DMS53 (cell line): ENCODE measurements at regions not wholly inside any gene's neighbourhood (a gene's known extent, or its start where the extent isn't known, plus 50 kb on each side); places are given as distances from the start of the nearest gene placed in this dataset.
A peak's percentile ranks its signal among the peaks of the same experiment; 100 is the strongest.

Experiments used
- DNase-seq: peaks from one replicate; lab custom pipeline; 2025; lab: John Stamatoyannopoulos, UW

DNA sequence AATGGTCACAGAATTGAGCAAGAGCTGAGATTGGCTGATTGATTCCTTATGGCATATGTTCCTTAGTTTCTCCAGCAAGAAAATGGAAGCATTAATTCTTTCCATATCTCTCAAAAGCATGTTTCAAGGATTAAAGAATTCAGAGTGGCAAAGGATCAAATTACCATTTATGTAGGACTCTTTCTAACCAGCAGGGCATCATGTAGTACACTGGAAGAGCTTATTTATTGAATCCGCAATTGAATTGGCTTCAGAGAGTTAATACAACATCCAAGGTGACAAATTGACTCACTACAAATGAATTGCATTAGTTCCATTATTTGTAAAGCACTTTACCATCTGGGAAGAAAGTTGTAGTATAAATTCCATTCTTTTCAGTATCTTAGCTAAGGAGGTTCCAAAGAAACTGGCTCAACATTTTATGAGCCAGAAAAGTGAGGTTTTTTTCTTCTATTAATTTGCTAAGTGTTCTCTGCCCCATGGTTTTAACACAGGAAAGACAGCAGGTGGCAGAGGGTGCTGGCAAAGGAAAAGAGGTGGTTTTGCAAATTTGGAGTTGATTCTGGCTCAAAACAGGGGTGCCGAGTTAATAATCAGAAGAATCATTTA lies 409.9 kb downstream of the MTX2 start:
- DNase-seq = peak; percentile 12

DNA sequence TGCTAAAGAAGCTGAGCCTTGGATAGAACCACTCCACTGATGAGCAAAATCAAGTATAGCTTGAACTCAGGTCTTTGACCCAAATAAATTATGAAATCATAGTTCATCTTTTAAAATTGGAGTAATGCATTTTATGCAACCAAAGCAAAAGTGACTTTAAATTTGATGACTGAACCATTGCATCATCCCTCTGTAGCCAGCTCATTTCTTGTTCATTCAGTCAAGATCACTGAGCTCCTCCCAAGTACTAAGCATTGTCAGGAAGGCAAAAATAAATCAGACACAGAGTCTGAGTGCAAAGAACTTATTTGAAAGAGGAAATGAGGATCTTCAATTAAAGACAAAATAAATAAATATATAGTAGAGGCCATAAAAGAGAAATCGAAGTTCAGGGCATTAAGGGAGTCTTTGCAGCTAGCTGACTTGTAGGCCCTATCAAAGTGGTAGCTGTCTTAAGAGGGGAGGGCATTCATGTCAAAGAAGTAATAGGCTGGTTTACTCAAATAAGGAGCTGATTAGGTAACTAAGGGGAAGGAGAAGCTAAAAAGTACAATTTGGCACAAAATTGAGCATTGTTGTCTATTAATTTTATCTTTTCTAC lies 411.8 kb downstream of the MTX2 start:
- no peak for DNase-seq

DNA sequence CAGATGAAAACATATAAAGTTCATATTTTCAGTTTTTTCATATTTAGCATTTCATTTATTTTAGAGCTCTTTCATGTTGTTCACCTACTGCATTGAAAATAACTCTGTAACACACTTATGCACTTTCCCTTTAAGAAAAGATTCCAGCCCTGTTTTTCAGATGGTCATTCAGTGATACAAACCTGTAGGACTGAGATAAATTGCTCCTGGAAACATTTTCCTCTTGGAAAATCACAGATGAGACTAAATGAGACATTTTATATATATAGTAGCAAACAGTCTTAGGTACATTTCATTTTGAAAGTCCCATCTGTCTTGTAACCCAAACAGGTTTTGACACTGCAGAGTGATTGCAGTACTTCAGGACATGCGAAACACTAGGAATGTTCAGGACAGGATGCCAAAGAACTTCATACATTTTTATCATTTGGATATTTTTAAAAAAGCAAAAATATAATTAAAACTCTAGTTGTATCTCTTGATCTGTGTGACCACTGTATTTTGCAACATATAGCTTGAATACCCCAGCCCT lies 412.4 kb downstream of the MTX2 start:
- no peak for DNase-seq

DNA sequence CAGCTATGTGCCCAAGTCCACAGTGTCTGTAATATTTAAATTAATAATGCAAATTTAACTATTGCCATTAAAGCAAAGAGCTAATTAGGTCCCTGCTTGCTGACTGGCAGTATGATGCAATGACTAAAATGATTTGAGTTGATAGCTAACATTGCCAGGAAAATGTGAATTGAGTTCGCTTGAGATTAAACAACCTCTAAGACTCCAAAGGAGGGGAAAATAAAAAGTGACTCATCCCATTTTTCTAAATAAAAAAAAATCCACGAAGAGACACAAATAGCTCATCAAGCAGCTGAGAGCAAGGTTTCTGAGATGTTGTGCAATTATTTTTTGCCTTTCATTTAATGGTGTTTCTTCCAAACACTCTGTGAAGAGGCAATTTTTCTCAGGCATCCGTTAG lies 413.0 kb downstream of the MTX2 start:
- DNase-seq = no peak

DNA sequence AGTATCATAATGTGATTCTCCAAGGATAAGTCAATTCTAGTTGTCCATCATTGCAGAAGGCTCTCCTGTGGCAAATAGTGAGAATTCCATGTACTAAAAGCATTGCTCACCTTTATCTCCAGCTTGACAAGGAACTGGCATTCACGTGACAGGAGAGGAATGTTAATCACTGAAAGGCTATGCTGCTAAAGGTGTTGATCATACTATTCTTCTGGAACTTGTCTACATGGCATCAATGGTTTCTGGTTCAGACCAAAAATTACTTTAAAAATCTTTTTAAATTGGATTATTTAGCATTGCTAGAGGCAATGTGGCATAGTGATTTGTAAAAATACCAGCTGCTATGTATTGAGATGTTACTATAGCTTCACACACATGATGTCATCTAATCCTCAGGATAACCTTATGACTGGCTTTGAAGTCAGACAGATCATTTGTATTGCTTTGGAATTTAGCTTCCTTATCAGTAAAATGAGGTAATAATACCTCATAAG lies 414.4 kb downstream of the MTX2 start:
- no peak for DNase-seq

DNA sequence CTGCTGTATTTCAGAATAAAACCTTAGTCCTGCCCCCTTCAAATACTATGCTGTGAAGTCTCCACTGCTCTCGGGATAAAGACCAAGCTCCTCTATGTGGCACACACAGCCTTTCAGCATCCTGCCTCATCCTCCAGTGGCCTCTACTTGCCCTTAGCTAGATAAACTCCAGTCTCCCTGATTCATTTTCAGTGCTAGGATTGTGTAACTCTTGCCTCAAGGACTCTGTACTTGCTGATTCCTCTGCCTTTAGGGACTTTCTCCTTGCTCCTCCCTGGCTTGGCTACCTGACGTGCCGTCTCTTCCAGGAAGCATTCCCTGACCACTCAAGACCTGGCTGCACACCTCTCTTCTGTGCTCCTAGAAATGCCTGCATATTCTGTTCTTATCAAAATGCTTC lies 416.7 kb downstream of the MTX2 start:
- DNase-seq = no peak

DNA sequence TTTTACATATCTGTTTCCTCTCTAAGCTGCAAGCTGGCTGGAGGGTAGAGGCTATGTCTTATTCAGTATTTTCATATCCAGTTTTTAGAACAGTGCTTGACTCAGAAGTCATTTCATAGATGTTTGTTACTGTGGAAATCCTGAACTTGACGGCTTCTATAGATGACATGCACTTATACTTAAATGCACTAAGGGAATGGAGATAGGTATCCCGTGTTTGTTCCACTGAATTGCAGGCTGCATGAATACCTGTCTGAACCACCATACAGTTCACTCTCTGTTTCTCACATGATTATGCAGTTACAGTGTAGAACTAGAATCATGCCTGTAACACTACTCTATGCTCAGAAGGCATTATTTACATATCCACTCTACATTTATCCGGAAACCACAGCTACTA lies 417.1 kb downstream of the MTX2 start:
- DNase-seq = no peak

DNA sequence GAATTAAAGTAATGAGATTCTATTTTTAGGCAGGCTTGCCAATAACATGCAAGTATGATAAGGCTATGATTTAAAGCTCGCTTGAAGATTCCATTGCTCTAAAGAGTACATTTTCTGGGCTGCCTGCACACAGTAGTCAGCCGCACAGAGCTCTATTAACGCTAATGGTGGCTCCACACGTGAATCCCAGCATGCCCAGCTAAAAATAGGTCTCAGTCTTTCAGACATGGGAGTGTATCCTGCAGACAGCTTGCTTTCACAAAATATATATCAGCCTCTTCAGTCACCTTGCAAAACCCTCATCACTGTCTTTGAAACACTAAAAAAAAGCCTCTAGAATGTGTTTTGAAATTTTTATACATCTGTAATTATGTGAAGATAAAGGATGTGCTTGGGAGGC lies 418.1 kb downstream of the MTX2 start:
- no peak for DNase-seq

DNA sequence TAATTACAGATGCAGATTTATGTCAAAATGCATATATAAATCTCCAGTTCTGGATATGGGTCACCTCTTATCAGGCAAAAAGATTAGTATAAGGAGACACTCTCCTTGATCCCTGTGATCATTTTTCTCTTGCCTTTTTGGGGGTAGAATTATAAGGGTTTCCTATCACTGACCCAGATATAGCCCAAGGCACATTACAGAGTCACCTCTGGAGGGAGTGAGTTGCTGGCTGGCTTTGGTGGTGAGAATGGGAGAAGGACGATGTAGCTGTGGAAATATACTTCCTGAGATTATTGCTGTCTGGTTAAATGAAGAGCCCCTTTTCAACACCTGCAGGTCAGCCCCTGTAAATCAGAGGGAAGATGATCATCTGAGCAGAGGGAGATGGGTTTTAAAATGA lies 418.7 kb downstream of the MTX2 start:
- DNase-seq = no peak

DNA sequence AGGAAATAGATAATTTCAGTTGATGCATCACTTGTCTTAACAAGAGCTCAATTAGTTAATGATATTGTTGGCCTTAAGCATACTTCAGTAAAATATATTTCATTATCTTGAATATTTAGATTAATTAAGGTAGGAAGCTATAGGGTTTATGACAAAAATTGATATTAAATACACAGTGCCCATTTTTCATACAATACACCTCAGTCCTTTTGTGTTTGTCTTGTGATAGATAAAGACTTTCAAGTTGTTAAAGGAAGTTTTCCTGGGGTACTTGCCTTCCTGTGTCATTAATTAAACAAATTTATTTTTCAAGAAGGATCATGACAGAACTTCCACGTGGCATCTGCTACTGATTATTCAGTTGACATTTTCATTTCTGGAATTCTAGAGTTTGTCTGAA lies 420.5 kb downstream of the MTX2 start:
- no peak for DNase-seq

DNA sequence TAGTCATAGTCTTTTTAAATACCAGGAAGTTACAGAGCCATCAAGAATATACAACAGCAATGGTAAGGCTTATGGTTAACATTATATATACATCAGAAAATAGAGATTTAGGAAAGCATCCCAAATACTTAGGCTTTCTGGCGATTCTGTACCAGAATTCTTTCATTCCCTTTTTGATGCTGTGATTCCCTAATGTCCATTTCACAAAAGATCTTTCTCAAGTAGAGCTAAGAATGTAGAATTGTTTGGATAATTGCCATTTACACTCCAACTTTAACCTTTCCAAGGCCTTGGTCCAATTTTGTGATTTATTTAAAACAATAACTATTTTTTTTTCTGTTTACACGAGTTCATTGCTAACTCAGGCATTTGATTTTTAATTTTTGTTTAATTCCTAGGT lies 422.2 kb downstream of the MTX2 start:
- DNase-seq = no peak

DNA sequence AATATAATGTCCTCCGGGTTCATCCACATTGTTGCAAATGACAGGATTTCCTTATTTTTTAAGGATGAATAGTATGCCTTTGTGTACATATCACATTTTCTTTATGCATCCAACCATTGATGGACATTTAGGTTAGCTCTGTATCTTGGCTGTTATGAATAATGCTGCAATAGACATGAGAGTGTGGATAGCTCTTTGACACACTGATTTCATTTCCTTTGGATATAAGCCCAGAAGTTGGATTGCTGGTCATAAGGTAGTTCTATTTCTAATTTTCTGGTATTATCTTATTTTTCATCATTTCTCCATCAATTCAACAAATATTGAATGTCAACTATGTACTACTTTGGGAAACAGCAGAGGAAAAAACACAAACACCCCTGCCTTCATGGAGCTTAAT lies 423.3 kb downstream of the MTX2 start:
- DNase-seq = no peak

DNA sequence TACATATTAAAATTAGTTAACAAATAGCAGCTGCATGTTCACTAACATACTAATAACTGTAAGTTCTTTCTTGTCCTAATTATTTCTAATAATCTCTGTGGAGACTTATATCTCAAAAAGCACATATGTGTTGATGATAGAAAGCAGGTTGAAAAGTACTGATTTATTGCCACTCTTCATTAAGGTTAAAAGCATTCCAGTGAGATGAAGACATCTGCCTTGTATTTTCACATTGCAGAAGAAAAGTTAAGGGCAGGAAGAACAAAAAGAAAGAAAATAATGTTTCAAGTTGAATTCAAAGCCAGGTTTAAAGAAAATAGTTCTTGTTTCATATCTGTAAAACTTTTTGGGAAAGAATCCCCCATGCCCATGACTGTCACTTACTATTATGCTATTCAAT lies 429.9 kb downstream of the MTX2 start:
- no peak for DNase-seq

DNA sequence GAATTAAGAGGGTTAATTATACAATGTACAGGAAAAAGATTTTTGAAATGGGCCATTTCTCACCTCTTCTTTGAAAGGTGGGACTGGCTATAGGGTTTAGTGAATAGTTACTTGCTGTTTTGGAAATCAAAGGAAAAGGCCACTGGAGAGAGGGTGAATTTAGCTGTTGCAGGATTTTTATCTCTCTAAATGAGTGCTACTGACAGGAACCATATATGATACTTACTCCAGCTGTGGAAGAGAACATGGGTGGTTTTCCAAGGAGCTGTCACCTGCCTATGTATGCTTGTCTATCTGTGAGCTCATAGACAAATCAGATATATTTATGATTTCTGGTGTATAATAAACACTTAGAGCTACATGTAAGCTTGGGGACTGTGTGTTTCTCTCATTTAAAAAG lies 430.4 kb downstream of the MTX2 start:
- no peak for DNase-seq

DNA sequence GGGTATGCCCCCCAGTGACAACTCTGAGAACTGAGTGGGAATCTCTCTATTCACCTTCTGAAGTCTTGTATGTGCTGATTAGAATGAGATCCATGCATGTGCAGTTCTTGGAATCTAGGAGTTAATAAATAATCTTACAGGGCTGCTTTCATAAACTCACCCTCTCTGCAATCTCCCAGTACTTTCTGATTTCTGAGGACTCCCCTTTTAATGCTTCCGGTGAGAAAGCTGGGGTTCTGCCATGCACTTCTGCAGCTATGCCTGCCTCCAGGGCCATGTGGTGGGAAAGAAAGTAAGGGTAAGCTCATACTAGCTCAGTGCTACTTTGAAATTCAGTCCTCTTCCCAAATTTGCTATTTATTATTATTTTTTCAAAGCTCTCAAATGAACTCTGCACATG lies 432.9 kb downstream of the MTX2 start:
- DNase-seq = no peak

DNA sequence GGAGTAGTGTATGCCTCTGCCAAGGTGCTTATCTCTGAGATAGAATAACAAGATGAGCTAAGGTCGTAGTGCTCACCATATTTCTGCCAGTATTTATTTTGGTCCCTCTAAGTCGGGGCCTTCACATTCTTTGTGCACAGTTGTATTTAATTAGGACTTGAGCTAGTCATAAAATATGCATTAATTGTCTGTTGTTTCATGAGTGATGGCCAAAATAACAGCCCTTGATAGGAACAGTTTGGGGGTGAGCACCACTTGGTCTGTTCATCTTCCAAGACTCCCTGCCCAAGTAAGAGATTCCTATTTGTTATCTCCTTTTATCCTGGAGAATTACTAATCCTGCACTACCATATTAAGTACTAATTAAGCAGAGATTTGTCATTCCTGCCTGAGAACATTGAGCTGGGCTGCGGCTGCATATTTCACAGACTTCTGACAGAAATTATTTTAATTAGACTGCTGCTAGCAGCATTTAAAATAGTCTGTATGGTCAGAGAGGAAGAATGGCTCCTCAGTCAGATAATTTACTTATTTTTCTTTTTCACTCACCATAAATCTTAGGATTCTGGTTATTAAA lies 435.1 kb downstream of the MTX2 start:
- DNase-seq = no peak

DNA sequence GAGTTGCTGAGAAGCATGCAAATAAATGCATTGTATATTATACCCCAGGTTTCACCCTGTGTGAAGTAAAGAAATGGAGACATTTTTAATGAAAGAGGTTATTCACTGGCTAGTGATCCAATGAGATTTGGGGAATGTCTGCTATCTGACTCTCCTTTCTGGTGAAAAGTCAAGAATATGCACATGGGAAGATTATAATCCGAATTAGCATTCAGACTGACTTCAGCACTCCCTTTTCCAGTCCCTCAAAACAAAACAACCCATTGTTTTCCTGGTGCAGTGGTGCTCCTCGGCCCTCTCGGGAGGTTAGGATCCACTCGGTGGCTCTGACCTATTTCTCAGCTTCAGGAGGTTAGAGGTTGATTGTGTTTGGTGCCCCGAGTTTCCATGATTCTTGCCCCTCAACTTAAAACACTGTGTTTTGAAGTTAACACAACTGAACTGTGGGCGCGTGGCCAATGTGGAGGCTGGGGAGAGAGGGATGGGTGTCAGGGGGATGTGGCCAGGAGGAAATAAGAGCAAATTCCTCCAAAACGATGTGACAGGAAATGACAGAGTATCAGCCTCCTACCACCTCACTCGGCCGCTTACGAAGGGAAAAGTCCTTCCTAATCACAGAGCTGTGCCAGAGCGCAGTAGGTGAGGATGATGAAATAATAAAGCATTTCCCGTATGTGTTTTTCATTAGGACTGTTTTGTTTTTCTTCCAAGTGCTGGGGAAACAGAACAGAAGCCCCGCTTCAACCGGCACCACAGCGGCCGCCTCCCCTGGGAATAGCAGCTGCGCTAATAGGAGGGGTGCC lies 440.1 kb downstream of the MTX2 start:
- no peak for DNase-seq

DNA sequence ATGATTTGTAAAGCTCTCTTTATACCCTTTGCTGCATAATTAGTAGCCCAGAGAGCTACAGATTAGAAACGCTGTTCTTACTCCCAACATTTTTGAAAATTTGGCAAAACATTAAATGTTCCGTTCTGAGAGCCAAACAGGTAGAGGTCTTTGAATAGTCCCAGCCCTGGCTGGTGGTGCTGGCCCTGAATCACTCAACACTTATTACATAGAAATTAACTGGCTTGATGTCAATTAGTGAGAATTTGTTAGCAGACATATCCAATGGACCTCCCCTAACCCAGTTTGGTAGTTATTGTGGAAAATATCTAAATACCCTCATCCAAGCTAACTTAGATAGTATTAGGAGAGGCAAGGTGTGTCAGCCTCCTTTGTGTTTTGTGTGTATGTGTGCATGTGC lies 440.7 kb downstream of the MTX2 start:
- no peak for DNase-seq

DNA sequence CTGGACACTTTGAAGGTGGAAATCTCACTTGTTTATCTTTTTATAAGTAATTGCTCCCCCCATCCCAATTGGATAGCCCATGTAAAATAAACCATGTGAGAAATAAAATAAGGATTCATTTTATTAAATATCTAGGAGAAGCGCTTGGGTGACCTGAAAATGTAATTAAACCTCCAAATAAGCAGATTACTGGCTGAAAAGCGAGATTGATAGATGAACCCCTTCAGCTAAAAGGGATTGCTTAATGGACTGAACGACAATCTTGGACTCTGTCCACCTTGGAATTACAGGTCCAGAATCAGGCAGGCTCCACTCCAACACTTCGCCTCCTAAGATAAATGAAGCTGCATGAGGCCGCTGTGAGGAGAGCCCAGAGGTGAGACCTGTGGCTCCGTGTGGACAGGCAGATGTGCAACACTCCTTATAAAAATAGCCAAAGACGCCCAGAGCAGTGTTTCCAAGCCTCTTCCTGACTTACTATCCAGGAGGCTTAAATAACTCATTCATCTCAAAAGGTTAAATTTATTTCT lies 441.5 kb downstream of the MTX2 start:
- DNase-seq = no peak

DNA sequence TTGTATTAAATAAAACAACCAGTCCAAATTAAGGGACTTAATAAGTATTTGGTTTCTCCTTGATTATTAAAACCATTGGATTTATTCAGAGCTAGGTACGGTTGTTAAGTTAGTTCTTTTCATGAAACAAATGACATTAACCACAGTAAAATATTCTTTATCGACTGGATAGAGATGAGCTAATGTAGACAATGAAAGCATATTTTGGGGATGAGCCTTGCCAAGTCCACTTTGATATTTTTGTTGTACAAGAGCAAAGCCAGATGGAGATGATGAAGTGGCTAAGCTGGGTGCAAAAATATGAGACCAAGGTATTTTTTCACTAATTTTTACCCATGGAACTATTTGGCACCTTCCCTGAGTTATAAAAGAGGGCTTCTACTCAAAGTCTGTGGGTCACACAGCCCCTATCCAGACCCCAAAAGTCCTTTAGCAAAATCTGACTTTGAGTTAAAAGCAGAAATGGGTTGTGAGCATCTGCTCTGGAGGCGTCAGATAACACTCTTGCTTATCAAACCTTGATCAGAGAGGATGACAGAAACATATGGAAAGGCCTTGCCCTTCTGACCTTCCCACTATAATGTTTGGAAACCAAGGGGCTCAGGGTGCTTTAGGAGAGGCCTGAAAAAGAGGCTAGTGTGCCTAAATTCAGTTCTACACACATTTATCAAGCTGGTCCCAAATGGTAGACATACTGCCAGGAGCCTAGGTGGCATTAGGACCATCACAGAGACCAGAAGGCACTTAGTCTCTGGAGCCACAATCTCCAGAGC lies 456.8 kb downstream of the MTX2 start:
- DNase-seq = no peak

DNA sequence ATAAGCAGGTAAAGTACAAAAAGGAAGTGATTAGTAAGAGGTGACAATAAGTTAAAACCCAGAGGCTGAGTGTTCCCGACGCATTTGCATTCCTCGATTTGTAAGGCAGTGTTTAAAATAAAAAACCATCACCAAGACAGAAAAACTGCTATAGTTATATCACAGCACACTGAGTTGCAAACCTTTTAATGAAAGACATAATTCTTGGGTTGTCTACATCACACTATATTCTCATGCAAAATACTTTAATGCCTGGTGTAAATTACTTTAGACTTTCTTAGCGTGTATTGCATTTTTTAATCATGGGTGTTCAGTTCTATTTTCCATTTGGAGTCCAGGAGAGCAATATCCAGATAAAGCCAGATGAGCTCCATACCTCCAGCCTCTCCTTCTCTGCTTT lies 458.5 kb downstream of the MTX2 start:
- DNase-seq = no peak
